NCI-H748 treated with DMSO at 0.1 percent for 48 hours (cell line): ENCODE measurements at regions not wholly inside any gene's neighbourhood (a gene's known extent, or its start where the extent isn't known, plus 50 kb on each side); places are given as distances from the start of the nearest gene placed in this dataset.
"Not testable (repeated sequence)": the region's sequence is repeated elsewhere in the genome, so short reads cannot be mapped to it uniquely, and the experiment has no call there.

ENCODE experiments used
- DNase-seq: peaks from one replicate; lab custom pipeline; 2025; lab: John Stamatoyannopoulos, UW

- DNase-seq: no peak
Measured at GRCh38 chr5:92022415-92023140, 639.5 kb upstream of the ARRDC3 start.

- DNase-seq: no peak
Measured at GRCh38 chr5:92019376-92019990, 636.4 kb upstream of the ARRDC3 start.

DNA sequence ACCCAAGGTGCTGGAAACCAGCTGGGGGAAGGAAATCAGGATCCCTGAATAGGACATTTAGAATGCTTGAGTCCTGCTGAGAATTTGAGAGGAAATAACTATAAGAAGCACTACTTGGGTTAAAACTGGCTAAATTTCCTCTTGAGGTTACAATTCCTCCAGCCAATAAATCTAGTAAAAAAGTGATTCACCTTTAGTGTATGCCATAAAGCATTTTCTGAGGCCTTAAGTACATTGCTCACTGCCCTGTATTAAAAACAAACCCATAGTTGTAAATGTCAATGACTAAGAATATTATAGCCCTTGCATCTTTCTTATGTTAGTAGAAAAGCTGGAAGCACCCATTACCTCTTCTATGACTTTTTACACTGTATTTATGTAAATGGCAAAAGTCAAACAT is 634.7 kb upstream of the ARRDC3 start:
- no peak for DNase-seq

GRCh38 chr5:92011845-92012244 is 628.7 kb upstream of the ARRDC3 start:
- DNase-seq: not testable (repeated sequence)

DNA sequence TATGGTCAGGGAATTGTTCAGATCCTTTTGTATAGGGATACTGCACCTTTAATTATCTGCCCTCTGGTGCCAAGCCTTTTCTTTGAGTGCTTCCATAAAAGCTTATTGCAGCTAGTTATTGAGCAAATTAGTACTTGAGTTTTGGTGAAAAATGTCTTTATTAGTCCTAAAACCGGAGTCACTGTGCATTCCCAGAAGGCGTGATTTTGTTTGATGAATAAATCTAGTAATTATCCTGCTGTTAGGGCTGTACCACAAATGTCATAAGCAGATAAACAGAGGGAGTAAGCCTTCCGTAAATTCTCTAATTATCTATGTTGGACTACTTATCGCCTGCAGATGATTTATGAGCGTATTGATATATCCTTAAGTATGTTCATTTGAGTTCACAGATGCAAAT is 620.7 kb upstream of the ARRDC3 start:
- DNase-seq: peak; percentile 90

- DNase-seq: no peak
Measured at GRCh38 chr5:92002721-92003274, 619.7 kb upstream of the ARRDC3 start.

- DNase-seq: no peak
Measured at GRCh38 chr5:91998774-91999173, 615.7 kb upstream of the ARRDC3 start.

DNA sequence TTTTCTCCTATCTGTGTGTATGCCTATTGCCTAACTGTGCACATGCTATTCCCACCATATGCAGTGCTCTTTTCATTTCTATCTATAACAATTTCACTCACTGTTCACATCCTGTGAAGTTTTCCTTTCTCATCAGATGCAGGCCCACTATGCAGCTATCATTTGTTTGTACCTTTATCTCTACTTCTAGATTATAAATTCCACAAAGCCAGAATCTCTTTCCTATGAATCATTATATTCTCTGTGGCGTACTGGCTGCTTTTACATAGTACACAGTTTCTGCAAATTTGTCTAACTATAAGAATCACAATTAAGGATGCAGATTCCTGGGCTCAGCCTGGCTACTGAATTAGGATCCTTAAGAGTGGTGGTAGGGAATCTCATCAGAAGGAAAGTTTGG is 600.8 kb upstream of the ARRDC3 start:
- no peak for DNase-seq

DNA sequence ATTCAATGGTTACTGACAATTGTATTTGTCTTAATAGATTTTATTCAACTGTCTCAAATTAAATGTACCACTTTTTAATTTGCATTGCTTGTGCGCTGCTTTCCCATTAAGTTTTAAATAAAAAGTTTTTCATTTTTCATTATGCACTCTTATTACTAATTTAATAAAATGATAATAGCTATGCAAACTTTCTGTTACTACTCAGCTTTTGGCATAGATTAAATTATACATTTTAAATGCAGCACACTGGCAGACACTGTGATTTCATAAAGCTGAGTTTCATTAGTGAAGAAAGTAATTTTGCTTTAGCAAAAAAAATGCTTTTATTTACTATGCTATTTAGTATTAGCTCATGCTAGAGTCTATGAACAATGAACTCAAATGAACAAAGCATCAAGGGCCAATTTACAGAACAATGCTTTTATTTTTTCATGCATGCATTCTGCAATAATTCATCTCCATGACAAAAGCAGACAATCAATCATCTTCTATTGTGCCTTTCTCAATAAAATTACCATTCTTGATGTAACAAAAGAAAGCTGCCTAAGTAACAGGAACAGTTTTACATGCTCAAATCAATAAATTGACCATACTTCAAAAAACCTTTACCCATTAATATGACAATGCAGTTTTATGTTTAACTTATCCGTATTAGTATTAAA is 595.2 kb upstream of the ARRDC3 start:
- peak; percentile 71 for DNase-seq

DNA sequence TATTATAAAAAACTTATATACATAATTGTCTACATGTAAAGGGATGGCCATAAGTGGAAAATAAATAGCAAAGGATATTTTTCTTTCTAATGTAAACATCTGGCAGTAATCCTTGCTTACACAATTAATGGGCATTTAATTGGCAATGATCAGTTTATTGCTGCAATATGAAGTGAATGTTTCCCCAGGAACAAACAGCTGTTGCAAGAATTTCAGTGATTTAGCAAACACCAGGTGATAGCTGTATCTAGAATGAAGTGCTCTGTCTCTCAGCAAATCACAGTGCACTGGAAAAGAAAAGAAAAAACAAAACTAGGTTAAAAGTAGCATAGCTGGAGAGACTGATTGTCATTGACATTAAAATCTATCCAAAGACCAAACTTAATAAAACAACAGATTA is 594.5 kb upstream of the ARRDC3 start:
- peak; percentile 84 for DNase-seq

DNA sequence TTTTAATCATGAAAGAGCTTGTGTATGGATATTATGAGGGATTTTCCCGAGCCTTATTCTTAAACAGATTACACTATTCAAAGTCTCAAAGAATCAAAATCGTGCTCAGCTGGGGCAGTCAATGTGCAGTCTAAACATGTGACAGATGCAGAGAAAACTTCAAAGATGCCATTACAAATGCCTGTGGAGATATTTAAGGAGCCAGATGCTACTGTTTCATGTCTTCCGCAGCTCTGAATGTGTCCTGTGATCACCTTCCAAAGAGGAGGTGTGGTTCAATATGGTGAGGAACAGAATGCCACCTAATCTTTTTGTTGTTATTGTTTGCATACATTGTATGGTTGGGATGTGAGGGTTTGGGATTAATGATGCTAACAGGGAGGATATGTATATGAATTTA is 593.3 kb upstream of the ARRDC3 start:
- DNase-seq: no peak

- no peak for DNase-seq
Measured at GRCh38 chr5:91963166-91963565, 580.0 kb upstream of the ARRDC3 start.

- DNase-seq: no peak
Measured at GRCh38 chr5:91957666-91958065, 574.5 kb upstream of the ARRDC3 start.

DNA sequence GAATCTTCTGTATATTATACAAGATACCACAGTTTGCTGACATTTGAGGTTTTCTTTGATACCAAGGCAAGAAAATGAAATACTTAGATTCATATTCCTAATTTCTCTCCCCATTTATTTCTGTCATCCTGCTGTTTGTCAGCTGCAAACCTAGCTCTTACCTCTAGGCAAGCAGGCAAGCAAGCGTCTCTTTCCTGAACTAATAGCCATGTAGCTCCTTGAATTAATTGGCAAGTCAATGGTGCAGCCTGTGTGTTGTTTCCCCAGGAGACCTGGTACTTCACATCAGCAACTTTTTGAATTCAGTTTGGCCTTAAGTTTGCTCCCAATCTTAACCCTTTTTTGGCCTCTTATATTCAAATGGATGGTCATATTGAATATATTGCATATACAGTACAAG is 573.6 kb upstream of the ARRDC3 start:
- DNase-seq: no peak

DNA sequence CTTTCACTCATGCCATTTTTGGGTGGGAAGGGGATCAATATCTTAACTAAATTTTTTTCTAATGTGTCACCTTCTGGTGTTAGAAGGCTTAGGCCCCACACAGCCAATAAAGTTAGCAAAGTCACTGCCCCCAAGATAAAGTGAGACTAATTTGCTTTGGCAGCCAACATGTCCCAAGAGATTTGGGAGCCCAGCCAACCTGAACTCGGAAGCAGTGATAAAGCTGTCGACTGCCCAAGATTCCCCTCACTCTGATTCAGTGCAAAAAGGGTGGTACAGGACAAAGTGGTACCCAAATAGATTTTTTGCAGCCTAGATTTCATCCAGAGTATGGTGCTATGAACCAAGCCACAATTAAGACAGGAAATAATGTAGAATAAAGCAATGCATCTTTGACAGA is 572.5 kb upstream of the ARRDC3 start:
- DNase-seq: no peak

- DNase-seq: no peak
Measured at GRCh38 chr5:91954136-91954535, 571.0 kb upstream of the ARRDC3 start.

DNA sequence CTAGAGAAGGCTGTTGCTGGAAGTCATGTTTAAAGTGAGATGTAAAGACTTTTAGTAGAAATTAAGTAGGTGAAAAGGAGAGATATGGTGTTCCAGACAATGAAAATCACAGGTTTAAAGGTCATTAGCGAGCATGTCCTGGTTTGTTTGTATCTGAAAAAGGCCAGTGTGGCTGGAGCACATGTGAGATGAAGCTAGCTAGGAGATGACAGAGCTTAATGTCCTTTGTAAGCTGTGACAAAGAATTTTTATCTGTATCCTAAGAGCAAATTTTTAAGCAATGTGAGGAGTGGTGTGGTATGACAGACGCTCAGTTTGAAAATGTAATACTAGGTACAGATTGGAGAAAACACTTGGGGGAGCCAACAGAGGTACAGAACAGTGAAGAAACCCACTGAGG is 567.2 kb upstream of the ARRDC3 start:
- no peak for DNase-seq

- no peak for DNase-seq
Measured at GRCh38 chr5:91946870-91947269, 563.8 kb upstream of the ARRDC3 start.

GRCh38 chr5:91941588-91941987 is 558.5 kb upstream of the ARRDC3 start:
- DNase-seq: no peak

- DNase-seq: no peak
Measured at GRCh38 chr5:91938441-91938840, 555.3 kb upstream of the ARRDC3 start.

GRCh38 chr5:91937121-91937520 is 554.0 kb upstream of the ARRDC3 start:
- no peak for DNase-seq

DNA sequence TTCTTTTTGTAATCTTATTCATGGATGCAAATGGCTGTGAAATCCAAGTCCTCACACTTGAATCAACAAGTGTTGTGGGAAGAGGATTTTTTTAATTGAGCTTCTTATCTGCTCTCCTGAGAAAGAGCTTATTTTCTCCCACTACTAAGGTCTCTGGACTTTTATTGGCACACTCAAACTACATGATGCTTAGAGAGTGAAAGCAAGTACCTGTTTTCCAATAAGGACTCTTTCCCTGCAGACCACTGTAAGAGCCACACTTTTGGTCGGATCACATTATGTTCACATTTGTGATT is 546.4 kb upstream of the ARRDC3 start:
- DNase-seq: no peak

DNA sequence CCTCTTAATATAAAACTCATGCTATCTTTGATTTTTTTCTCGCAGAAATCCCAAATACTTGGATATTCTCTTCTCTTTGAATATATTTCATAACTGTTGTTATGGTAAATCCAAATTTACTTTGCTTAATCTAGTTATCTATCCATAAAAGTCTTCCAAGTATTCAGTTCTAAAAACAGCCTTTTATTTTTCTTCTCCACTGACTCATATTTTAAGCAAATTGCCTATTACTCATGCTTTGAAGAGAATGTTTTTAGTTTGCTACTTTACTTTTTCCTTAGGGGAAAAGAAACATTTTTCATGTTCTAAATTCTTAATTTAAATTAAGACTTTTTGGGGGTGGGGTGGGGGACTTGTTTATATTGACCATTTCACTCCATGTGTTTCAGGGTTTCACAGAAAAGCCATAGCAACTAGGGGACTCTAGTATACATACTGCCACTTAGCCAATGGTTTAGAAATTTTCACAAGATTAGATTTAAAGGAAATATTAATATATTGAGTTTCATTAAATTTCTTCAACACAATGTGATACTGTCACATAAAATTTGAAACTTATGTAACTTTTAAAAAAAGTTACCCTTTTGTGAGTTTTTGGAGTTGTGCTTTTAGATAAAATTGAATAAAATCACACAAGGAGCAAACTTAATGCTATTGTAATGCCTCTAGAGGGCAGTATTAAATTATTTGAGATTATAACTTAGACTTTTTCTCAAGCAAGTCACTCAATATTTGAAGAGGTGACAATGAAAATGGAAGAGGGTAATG is 545.8 kb upstream of the ARRDC3 start:
- DNase-seq: peak; percentile 74
